Endothelial cell of umbilical vein (primary cell): ENCODE measurements at regions not wholly inside any gene's neighbourhood (a gene's known extent, or its start where the extent isn't known, plus 50 kb on each side); places are given as distances from the start of the nearest gene placed in this dataset.

Source experiments
- BruUV-seq: library from RNA; stranded (reverse); fragments of 400-500 nt; replicated peaks from 2 replicates; lab custom pipeline; 2021; lab: Mats Ljungman, UMichigan
- CTCF ChIA-PET: fragments of 300-600, 350-600 bp; sonication (Branson Sonifier 250); formaldehyde crosslinking; loops from one replicate; lab custom pipeline; 2021; ENCODE audit warnings: antibody characterized with exemption, inconsistent platforms; lab: Charles Lee
- POLR2A ChIA-PET: fragments of 300-600, 350-600 bp; sonication (Branson Sonifier 250); formaldehyde crosslinking; loops from one replicate; lab custom pipeline; 2021; ENCODE audit warnings: antibody characterized with exemption, inconsistent platforms; lab: Charles Lee
- DNase-seq: peaks from one replicate; pipeline ENCODE4 v3.0.0-alpha.2; 2011; ENCODE audit warnings: low read depth, low spot score
- FAIRE-seq: peaks from 2 replicates; lab custom pipeline; 2011; peaks lifted over from hg19 to GRCh38; lab: Jason Lieb, UNC
- H2AFZ ChIP-seq: 2 replicates; pipeline ENCODE4 v1.6.0; 2012; ENCODE audit warnings: low read depth, low read length, control low read depth, inconsistent platforms
- H3K27ac ChIP-seq: 2 replicates; pipeline ENCODE4 v1.5.1; 2011; ENCODE audit warnings: low read depth, mild to moderate bottlenecking, control low read depth, low read length, moderate library complexity; ENCODE audit not compliant: insufficient read depth
- H3K27me3 ChIP-seq, 2 experiments: 2 replicates each; pipeline versions ENCODE4 v1.6.0 to v1.6.1; 2011; ENCODE audit warnings: low read length in 2 of 2, mixed read lengths in 1 of 2; ENCODE audit not compliant: control insufficient read depth in 2 of 2, insufficient read depth in 2 of 2
- H3K36me3 ChIP-seq, 2 experiments: 2 replicates in 1 of 2; 3 replicates in 1 of 2; pipeline ENCODE4 v1.5.1; 2011; ENCODE audit warnings: low read length in 2 of 2, mild to moderate bottlenecking in 1 of 2, moderate library complexity in 1 of 2; ENCODE audit not compliant: control insufficient read depth in 2 of 2, insufficient read depth in 2 of 2; ENCODE audit errors: extremely low read depth in 1 of 2
- H3K4me1 ChIP-seq: 3 replicates; pipeline ENCODE4 v1.5.1; 2011; ENCODE audit warnings: mild to moderate bottlenecking, low read length; ENCODE audit not compliant: control insufficient read depth, insufficient read depth; ENCODE audit errors: extremely low read depth
- H3K4me2 ChIP-seq: 2 replicates; pipeline ENCODE4 v1.6.1; 2011; ENCODE audit warnings: low read length, control low read depth, mixed read lengths; ENCODE audit not compliant: insufficient read depth
- H3K4me3 ChIP-seq, 3 experiments: fragments of 200-600 bp in 1 of 3; sonication (generic), shearing (Covaris generic) in 1 of 3; replicated peaks in 1 of 3; 2 replicates each; pipeline ENCODE4 v1.5.1; 2011 to 2016; ENCODE audit warnings: control low read depth in 3 of 3, low read length in 3 of 3, mild to moderate bottlenecking in 2 of 3, inconsistent platforms in 1 of 3, low read depth in 1 of 3, moderate library complexity in 1 of 3; ENCODE audit not compliant: insufficient read depth in 1 of 3
- H3K79me2 ChIP-seq: 2 replicates; pipeline ENCODE4 v1.6.0; 2012; ENCODE audit warnings: low read length, inconsistent platforms; ENCODE audit not compliant: control insufficient read depth, insufficient read depth
- H3K9ac ChIP-seq: replicated peaks from 2 replicates; pipeline ENCODE3; 2011; ENCODE audit warnings: low read length, control low read depth; ENCODE audit not compliant: insufficient read depth; ENCODE audit errors: extremely low read depth
- H3K9me1 ChIP-seq: replicated peaks from 3 replicates; pipeline ENCODE4 v1.6.0; 2011; ENCODE audit warnings: mild to moderate bottlenecking, low read length; ENCODE audit not compliant: control insufficient read depth, insufficient read depth; ENCODE audit errors: extremely low read depth
- H3K9me3 ChIP-seq: replicated peaks from 2 replicates; pipeline ENCODE4 v1.5.1; 2012; ENCODE audit warnings: low read length, inconsistent platforms; ENCODE audit not compliant: control insufficient read depth, insufficient read depth
- H4K20me1 ChIP-seq: replicated peaks from 2 replicates; pipeline ENCODE3; 2011; ENCODE audit warnings: mild to moderate bottlenecking, low read length; ENCODE audit not compliant: control insufficient read depth, insufficient read depth; ENCODE audit errors: extremely low read depth
- EZH2 ChIP-seq: IDR thresholded peaks from 2 replicates; pipeline ENCODE4 v1.6.1; 2012; ENCODE audit warnings: borderline replicate concordance, low read depth, mild to moderate bottlenecking, moderate library complexity, low read length, inconsistent platforms; ENCODE audit not compliant: severe bottlenecking
- FOS ChIP-seq: IDR thresholded peaks from 2 replicates; pipeline ENCODE4 v1.6.1; 2011; ENCODE audit warnings: mild to moderate bottlenecking, low read length, moderate library complexity, borderline replicate concordance; ENCODE audit not compliant: insufficient read depth
- GATA2 ChIP-seq: IDR thresholded peaks from 2 replicates; pipeline ENCODE4 v1.7.0; 2011; ENCODE audit warnings: low read depth, mild to moderate bottlenecking, moderate library complexity, mixed read lengths, low read length; ENCODE audit not compliant: insufficient read length, insufficient read depth
- JUN ChIP-seq: IDR thresholded peaks from 2 replicates; pipeline ENCODE4 v1.6.1; 2011; ENCODE audit warnings: borderline replicate concordance, low read depth; ENCODE audit not compliant: insufficient read length, insufficient read depth
- MYC ChIP-seq: IDR thresholded peaks from one replicate; pipeline ENCODE4 v1.6.1; 2011; ENCODE audit warnings: mild to moderate bottlenecking, low read depth, low read length
- POLR2A ChIP-seq: IDR thresholded peaks from 2 replicates; pipeline ENCODE4 v1.6.1; 2012; ENCODE audit warnings: low read depth, mild to moderate bottlenecking, control low read depth, low read length
- POLR2AphosphoS5 ChIP-seq: IDR thresholded peaks from 2 replicates; pipeline ENCODE4 v1.6.1; 2012; ENCODE audit warnings: low read depth, mild to moderate bottlenecking, control low read depth, low read length, moderate library complexity; ENCODE audit not compliant: insufficient read depth
- dilution Hi-C: fragments of 300-500 bp; cut with MboI; formaldehyde crosslinking; loops from one replicate; pipeline ENCODE4 v1.15.0; 2019; ENCODE audit warnings: low sequenced_read_pairs; ENCODE audit not compliant: extremely low pct_ligation_motif_present
- intact Hi-C: fragments of 100-400 bp; cut with micrococcal nuclease; formaldehyde crosslinking; loops from one replicate; pipeline ENCODE4 v1.10.0; 2022
- TF ChIP-seq, protein P1 (sequence below), 2 donors: IDR thresholded peaks; 1 replicate in 1 of 2; 2 replicates in 1 of 2; pipeline ENCODE4 v1.5.1; 2011; ENCODE audit warnings: low read length in 2 of 2, mild to moderate bottlenecking in 2 of 2, moderate library complexity in 2 of 2, control low read depth in 1 of 2, inconsistent platforms in 1 of 2, low read depth in 1 of 2; ENCODE audit not compliant: insufficient read depth in 1 of 2; ENCODE audit errors: extremely low read depth in 1 of 2
- TF ChIP-seq, protein P2 (sequence below): IDR thresholded peaks from 2 replicates; pipeline ENCODE4 v1.6.1; 2011; ENCODE audit not compliant: insufficient read depth, insufficient read length

DNA sequence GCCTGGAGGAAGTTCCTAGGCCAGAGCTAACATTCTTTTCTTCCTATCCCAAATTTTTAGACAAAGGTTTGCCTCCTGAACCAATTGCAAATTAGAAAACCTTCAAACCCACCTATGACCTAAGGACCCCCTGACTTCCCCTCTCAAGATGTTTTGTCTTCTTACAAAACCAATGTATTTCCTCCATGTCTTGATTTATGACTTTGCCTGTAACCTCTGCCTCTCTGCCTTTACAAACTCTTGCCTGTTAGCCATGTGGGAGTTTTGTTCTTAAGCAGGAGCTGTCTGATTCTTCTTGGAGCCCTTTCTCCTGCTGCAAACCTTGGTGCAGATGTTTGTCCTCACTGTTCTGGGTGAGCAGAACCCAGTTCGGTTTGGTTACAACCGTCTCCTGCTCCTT lies 222.3 kb upstream of the BOD1L1 start:
- CTCF ChIA-PET: no interaction called here
- Histone ChIP-seq H4K20me1 (no peaks in the 10 kb centered on the region), H3K4me3 (no peak overlapping the region), H3K9me1 (no peaks in the 10 kb centered on the region), H3K9ac (no peak overlapping the region), H3K27ac (no peak overlapping the region), H3K4me2 (no peak overlapping the region), H3K27me3 (no peaks in the 10 kb centered on the region), H3K4me1 (no peaks in the 10 kb centered on the region), H3K9me3 (no peaks in the 10 kb centered on the region), H3K79me2 (no peaks in the 10 kb centered on the region), H2AFZ (no peak overlapping the region), H3K36me3 (no peaks in the 10 kb centered on the region)
- no TSS peak for BruUV-seq
- no peak for TF ChIP-seq MYC
- TF ChIP-seq, protein P1, sequence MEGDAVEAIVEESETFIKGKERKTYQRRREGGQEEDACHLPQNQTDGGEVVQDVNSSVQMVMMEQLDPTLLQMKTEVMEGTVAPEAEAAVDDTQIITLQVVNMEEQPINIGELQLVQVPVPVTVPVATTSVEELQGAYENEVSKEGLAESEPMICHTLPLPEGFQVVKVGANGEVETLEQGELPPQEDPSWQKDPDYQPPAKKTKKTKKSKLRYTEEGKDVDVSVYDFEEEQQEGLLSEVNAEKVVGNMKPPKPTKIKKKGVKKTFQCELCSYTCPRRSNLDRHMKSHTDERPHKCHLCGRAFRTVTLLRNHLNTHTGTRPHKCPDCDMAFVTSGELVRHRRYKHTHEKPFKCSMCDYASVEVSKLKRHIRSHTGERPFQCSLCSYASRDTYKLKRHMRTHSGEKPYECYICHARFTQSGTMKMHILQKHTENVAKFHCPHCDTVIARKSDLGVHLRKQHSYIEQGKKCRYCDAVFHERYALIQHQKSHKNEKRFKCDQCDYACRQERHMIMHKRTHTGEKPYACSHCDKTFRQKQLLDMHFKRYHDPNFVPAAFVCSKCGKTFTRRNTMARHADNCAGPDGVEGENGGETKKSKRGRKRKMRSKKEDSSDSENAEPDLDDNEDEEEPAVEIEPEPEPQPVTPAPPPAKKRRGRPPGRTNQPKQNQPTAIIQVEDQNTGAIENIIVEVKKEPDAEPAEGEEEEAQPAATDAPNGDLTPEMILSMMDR (IDR thresholded peaks at IDR 0.05; ENCODE audit: extremely low read depth in 1 of 2, insufficient read depth in 1 of 2, low read depth in 1 of 2, low read length in 2 of 2): no peak
- no peak for TF ChIP-seq EZH2
- TF ChIP-seq GATA2: no peak
- TF ChIP-seq JUN: no peak
- no peak for TF ChIP-seq FOS
- no peak for TF ChIP-seq POLR2A
- TF ChIP-seq POLR2AphosphoS5: no peak
- TF ChIP-seq, protein P2, sequence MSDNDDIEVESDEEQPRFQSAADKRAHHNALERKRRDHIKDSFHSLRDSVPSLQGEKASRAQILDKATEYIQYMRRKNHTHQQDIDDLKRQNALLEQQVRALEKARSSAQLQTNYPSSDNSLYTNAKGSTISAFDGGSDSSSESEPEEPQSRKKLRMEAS: no peak
- POLR2A ChIA-PET: no interaction called here
- dilution Hi-C loops (no loop called here), intact Hi-C loops (no loop called here)
- DNase-seq: no peak
- FAIRE-seq: no peak
